ENCODE measurements at regions not wholly inside any gene's neighbourhood (a gene's known extent, or its start where the extent isn't known, plus 50 kb on each side); places are given as distances from the start of the nearest gene placed in this dataset.

- Histone ChIP-seq H3K4me3 (no peak overlapping the region), H3K9me3 (no peaks in the 10 kb centered on the region), H3K4me1 (replicated peaks) (no peaks in the 10 kb centered on the region), H3K27me3 (replicated peaks; ENCODE audit: insufficient read depth) (no peaks in the 10 kb centered on the region), H3K36me3 (no peaks in the 10 kb centered on the region), H3K27ac (no peak overlapping the region)
- intact Hi-C loops (cut with DNase I): no loop called here
- DNase-seq (ENCODE audit: low spot score): no peak
- no CpG with 5 or more reads among the region's 1 CpG for WGBS
- TF ChIP-seq POLR2A (IDR thresholded peaks at IDR 0.05): no peak
These were observed 270.3 kb upstream of the GRIA3 start for GRCh38 chrX:122913764-122914163.

GRCh38 chrX:122914256-122914655 is 269.8 kb upstream of the GRIA3 start:
- no peaks in the 10 kb centered on the region for H3K9me3 ChIP-seq
- no CpG with 5 or more reads among the region's 5 CpGs for WGBS
- H3K27me3 ChIP-seq (replicated peaks; ENCODE audit: insufficient read depth): no peaks in the 10 kb centered on the region
- no peak for TF ChIP-seq POLR2A (IDR thresholded peaks at IDR 0.05)
- no peak for TF ChIP-seq POLR2AphosphoS5 (IDR thresholded peaks at IDR 0.05)
- TF ChIP-seq CTCF (IDR thresholded peaks at IDR 0.05): no peak
- H3K4me3 ChIP-seq: no peak overlapping the region
- no peaks in the 10 kb centered on the region for H3K4me1 ChIP-seq (replicated peaks)
- intact Hi-C loops (cut with DNase I): no loop called here
- no peak overlapping the region for H3K27ac ChIP-seq
- H3K36me3 ChIP-seq: no peaks in the 10 kb centered on the region
- DNase-seq (ENCODE audit: low spot score): no peak

- DNase-seq (ENCODE audit: low spot score): no peak
- H3K27me3 ChIP-seq (replicated peaks; ENCODE audit: insufficient read depth): no peaks in the 10 kb centered on the region
- H3K4me3 ChIP-seq: no peak overlapping the region
- intact Hi-C loops (cut with DNase I): no loop called here
- no peaks in the 10 kb centered on the region for H3K4me1 ChIP-seq (replicated peaks)
- no peak for TF ChIP-seq CTCF (IDR thresholded peaks at IDR 0.05)
- TF ChIP-seq POLR2AphosphoS5 (IDR thresholded peaks at IDR 0.05): no peak
- no peak for TF ChIP-seq POLR2A (IDR thresholded peaks at IDR 0.05)
- no peak overlapping the region for H3K27ac ChIP-seq
- H3K9me3 ChIP-seq: no peaks in the 10 kb centered on the region
- 100% methylated on average over 1 of the region's 1 CpG for WGBS
- no peaks in the 10 kb centered on the region for H3K36me3 ChIP-seq
These were observed 249.9 kb upstream of the GRIA3 start for GRCh38 chrX:122934131-122934530.

- no peaks in the 10 kb centered on the region for H3K27me3 ChIP-seq (replicated peaks; ENCODE audit: insufficient read depth)
- intact Hi-C loops (cut with DNase I): no loop called here
- H3K36me3 ChIP-seq: no peaks in the 10 kb centered on the region
- H3K27ac ChIP-seq: no peak overlapping the region
- no peak for DNase-seq (ENCODE audit: low spot score)
- WGBS: 88% methylated on average over 1 of the region's 1 CpG
- H3K4me1 ChIP-seq (replicated peaks): no peaks in the 10 kb centered on the region
- no peak overlapping the region for H3K4me3 ChIP-seq
- no peak for TF ChIP-seq CTCF (IDR thresholded peaks at IDR 0.05)
- TF ChIP-seq POLR2A (IDR thresholded peaks at IDR 0.05): no peak
- no peak for TF ChIP-seq POLR2AphosphoS5 (IDR thresholded peaks at IDR 0.05)
- no peaks in the 10 kb centered on the region for H3K9me3 ChIP-seq
These were observed 243.9 kb upstream of the GRIA3 start for GRCh38 chrX:122940199-122940598.

GRCh38 chrX:122941806-122942205 is 242.3 kb upstream of the GRIA3 start:
- H3K9me3 ChIP-seq: no peaks in the 10 kb centered on the region
- no peaks in the 10 kb centered on the region for H3K36me3 ChIP-seq
- H3K4me3 ChIP-seq: no peak overlapping the region
- TF ChIP-seq POLR2A (IDR thresholded peaks at IDR 0.05): no peak
- TF ChIP-seq POLR2AphosphoS5 (IDR thresholded peaks at IDR 0.05): no peak
- no peak for TF ChIP-seq CTCF (IDR thresholded peaks at IDR 0.05)
- no peak overlapping the region for H3K27ac ChIP-seq
- DNase-seq (ENCODE audit: low spot score): no peak
- H3K27me3 ChIP-seq (replicated peaks; ENCODE audit: insufficient read depth): no peaks in the 10 kb centered on the region
- 0% methylated on average over 1 of the region's 1 CpG for WGBS
- intact Hi-C loops (cut with DNase I): no loop called here
- H3K4me1 ChIP-seq (replicated peaks): no peaks in the 10 kb centered on the region

Measured in prostate gland (tissue), 2 donors.